ENCODE measurements at regions not wholly inside any gene's neighbourhood (a gene's known extent, or its start where the extent isn't known, plus 50 kb on each side); places are given as distances from the start of the nearest gene placed in this dataset.

DNA sequence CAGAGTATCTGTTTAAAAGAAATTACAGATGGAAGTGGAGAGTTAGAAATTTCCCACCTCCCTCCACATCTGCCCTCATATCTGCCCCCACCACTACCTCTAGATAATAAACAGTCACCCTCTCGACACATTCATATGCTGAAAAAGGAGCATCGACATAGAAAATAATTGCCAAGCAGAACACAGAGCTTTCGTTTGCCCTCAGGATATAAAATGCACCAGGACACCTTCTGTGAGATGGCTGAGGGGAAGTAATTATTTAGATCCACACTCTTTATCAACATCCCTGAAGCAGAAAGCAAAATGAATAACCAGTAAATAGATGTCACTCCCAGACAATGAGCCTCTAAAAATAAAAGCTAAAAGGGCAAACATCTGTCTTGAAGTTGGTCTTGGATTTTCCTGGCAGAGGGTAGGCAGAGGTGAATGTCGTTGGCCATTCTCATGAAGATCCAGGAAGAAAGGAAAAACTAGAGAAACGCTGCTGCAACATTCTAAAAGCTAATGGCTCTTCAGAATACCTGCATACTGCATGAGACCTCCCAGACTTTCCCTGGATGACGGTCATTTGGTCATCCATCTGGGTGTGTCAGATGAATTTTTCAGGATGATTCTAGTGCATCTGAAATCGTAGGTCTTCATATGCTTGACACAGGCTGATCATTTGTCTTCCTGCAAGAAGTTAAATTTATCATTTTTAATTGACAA lies 527.5 kb downstream of the RFC3 start:
- no peak for TF ChIP-seq EZH2 (IDR thresholded peaks at IDR 0.05; ENCODE audit: borderline replicate concordance, low read depth, low read length, severe bottlenecking)
- TF ChIP-seq, protein P1, sequence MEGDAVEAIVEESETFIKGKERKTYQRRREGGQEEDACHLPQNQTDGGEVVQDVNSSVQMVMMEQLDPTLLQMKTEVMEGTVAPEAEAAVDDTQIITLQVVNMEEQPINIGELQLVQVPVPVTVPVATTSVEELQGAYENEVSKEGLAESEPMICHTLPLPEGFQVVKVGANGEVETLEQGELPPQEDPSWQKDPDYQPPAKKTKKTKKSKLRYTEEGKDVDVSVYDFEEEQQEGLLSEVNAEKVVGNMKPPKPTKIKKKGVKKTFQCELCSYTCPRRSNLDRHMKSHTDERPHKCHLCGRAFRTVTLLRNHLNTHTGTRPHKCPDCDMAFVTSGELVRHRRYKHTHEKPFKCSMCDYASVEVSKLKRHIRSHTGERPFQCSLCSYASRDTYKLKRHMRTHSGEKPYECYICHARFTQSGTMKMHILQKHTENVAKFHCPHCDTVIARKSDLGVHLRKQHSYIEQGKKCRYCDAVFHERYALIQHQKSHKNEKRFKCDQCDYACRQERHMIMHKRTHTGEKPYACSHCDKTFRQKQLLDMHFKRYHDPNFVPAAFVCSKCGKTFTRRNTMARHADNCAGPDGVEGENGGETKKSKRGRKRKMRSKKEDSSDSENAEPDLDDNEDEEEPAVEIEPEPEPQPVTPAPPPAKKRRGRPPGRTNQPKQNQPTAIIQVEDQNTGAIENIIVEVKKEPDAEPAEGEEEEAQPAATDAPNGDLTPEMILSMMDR (IDR thresholded peaks at IDR 0.05; ENCODE audit: borderline replicate concordance, extremely low read depth, low read length, poor library complexity, severe bottlenecking) = no peak

Measured in DND-41 (cell line).